ENCODE measurements at regions not wholly inside any gene's neighbourhood (a gene's known extent, or its start where the extent isn't known, plus 50 kb on each side); places are given as distances from the start of the nearest gene placed in this dataset.

- DNase-seq: no peak
These were observed 223.6 kb upstream of the ASIC2 start for GRCh38 chr17:33516645-33517044.

DNA sequence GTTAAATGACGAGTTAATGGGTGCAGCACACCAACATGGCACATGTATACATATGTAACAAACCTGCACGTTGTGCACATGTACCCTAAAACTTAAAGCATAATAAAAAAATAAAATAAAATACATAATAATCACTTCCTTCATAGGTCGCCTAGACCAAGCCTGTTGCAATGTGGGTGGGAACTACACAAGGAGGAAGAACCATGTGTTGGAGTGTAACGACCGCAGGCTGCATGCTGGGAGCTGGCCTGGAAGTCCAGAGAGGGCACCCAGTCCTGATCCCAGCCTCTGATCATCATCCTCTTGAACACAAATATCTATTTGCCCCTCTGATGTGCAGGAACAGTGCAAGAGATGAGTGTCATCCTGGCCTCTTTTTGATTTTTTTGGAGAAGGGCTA lies 224.7 kb upstream of the ASIC2 start:
- no peak for DNase-seq

DNA sequence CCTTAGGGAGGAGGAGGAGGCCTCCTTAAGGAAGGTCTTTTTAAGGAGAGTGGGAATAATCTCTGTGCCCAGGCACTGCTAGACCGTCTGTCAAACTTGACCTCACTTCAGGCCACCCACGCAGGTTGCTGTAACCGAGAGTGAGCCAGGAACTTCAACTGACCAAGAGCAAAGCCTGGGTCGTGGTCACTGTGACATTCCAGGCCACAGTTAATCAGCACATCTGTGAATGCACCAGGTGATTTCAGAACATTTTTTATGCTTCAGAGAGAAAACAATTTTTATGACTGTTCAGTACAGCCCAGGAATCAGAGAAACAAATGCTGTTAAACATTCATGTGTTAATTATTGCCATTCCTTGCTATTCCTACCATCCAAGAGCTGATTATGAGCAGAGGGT lies 226.6 kb upstream of the ASIC2 start:
- DNase-seq: no peak

- no peak for DNase-seq
These were observed 227.6 kb upstream of the ASIC2 start for GRCh38 chr17:33520426-33521330.

GRCh38 chr17:33521784-33522183 lies 228.7 kb upstream of the ASIC2 start:
- no peak for DNase-seq

- DNase-seq: no peak
These were observed 229.5 kb upstream of the ASIC2 start for GRCh38 chr17:33522623-33523022.

GRCh38 chr17:33523577-33523981 lies 230.5 kb upstream of the ASIC2 start:
- no peak for DNase-seq

- DNase-seq: no peak
These were observed 232.1 kb upstream of the ASIC2 start for GRCh38 chr17:33525186-33525585.

GRCh38 chr17:33526717-33527116 lies 233.6 kb upstream of the ASIC2 start:
- no peak for DNase-seq

DNA sequence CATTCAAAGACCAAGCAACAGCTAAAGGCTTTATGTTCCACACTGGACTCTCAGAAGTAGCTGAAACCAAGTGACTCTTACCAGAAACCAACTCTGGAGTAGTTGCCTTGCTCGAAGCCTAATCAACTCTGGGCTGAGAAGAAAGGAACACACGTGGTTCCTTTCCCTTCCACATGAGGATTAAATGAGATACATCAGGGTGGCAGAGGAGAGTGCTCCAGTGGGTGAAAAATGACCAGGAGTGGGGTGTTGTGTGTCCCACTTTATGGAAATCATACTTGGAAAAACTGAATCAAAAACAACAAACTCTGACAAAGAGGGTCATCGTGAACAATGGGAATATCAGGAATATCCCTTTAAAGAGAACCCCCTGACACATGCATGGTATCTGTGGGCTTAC lies 234.2 kb upstream of the ASIC2 start:
- no peak for DNase-seq

GRCh38 chr17:33528846-33529245 lies 235.8 kb upstream of the ASIC2 start:
- no peak for DNase-seq

- DNase-seq: no peak
These were observed 236.7 kb upstream of the ASIC2 start for GRCh38 chr17:33529816-33530215.

DNA sequence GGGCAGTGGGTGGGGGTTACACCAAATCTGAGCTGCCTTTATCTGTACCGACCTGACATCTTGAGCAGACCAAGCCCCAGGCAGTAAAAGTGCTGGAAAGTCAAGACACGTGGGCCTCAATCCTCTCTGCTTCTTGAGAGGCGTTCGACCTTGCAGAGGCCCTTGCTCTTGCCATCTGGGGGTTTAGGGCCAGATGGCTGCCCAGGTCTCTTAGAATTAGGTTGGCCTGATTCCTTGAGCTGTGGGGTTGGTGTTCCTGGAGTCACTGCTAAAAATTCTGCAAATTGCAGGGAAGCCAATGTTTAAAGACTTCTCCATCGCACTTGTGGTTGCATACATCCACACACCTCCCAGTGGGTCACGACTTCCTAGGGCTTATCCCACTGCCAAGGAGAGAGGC lies 238.2 kb upstream of the ASIC2 start:
- no peak for DNase-seq

DNA sequence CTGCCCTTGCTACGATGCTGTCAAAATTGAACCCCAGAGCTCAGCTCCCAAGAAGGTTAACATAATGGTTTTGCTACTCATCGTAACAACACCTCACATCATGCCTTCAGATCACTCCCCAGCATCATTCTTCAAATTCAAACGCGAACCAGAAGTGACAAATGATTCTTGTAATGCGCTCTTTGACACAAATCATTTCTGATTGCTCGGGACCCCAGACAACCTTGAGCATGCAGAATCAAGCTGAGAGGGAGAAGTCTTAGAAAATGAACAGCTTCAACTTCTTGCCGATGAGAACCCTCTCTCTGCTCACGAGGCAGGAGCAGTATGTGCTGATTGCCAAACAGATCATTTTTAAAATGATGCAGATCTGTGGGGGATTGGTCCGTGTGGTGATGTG lies 241.0 kb upstream of the ASIC2 start:
- no peak for DNase-seq

GRCh38 chr17:33545124-33545523 lies 252.0 kb upstream of the ASIC2 start:
- no peak for DNase-seq

- DNase-seq: no peak
These were observed 257.2 kb upstream of the ASIC2 start for GRCh38 chr17:33550261-33550660.

- no peak for DNase-seq
These were observed 258.0 kb upstream of the ASIC2 start for GRCh38 chr17:33551075-33551474.

GRCh38 chr17:33551911-33552310 lies 258.8 kb upstream of the ASIC2 start:
- no peak for DNase-seq

- DNase-seq: no peak
These were observed 267.1 kb upstream of the ASIC2 start for GRCh38 chr17:33560165-33560564.

DNA sequence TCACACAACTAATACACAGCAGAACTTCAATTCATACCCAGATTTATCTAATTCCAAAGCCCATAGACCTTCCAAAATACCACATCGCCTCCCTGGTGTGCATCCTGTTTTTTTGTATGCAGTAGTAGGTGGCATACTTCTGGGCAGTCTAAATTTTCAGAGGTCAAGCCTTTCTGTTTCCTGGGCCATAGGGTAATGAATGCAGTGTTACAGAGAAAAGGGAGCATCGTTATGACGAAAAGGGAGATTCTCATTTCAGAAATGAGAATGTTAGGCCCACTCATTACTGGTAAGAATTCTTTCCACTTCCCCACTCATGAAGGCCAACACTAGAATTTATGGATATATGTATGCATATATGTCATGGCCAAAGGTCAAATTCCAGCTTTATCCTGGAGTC lies 267.8 kb upstream of the ASIC2 start:
- no peak for DNase-seq

GRCh38 chr17:33561569-33562334 lies 268.7 kb upstream of the ASIC2 start:
- no peak for DNase-seq

GRCh38 chr17:33562792-33563191 lies 269.7 kb upstream of the ASIC2 start:
- no peak for DNase-seq

DNA sequence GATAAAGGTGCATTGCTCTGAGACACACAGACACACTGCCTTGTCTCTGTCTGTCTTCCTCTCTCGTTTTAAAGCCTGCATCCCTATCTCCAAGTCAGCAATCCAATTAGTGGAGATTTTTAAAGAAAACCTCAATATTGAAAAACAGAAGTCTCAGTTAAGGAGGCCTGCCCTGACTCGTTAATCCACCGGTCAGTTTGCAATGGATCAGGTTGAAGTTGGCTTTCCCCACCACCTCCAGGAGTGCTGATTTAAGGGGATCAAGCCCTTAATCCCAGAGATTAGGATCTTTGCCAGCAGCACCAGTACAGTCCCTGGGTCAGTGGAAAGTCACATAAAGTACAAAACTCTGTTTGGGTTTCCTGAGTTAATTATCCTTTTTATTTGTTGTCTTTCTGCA lies 271.1 kb upstream of the ASIC2 start:
- no peak for DNase-seq

DNA sequence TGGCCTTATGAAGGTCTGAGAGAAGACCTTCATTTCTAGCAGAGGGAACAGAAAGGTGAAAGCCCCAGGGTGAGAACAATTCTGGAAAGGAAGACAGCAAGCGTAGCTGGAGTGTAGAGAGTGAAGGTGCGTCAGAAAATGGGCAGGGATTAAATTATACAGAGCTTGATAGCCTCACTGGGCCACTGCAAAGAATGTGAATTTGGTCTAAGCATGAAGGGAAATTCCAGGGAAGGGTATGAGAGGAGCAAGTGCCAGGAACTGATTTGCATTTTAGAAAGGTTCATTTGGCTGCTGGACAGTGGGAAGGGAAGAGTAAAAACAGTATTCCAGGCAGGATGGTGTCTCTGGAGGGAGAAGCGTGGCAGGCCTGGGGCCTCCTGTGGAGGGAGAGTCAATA lies 274.1 kb upstream of the ASIC2 start:
- no peak for DNase-seq
